ENCODE measurements at regions not wholly inside any gene's neighbourhood (a gene's known extent, or its start where the extent isn't known, plus 50 kb on each side); places are given as distances from the start of the nearest gene placed in this dataset.

DNA sequence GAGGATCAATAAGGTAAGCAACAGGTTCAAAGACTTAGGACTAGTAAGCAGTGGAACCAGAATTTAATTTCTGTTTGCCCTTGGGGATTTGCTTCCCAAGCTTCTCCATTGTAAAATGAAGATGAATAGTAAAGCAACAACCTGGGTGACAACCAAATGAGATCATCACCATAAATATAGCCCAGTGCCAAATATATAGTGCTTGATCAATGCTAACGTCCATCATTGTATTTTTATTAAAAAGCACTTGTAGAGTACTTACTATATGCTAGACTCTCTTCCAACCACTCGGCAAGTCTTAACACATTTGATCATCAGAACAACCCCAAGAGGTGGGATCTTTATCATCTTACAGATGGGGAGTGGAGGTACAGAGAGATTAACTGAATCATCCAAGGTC, 51.5 kb upstream of the NMNAT3 start:
- DNase-seq, result no peak

DNA sequence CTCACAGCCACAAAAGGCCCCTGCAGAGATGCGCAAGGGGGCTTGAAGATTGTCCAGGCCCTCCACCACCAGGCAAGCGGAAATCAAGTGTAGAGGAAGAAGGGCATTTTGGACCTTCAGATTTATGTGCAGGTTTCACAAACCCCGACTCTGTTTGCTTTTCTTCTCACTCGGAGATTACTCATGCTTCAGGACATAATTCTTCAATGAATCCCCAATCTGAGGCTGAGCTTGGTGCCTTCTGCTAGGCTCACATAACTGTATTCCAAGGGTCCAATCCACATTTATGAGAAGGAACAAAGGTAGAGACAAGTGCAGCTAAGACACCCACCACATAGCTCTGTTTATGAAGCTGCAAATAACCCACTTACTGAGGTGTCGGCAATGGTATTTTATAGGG, 50.6 kb upstream of the NMNAT3 start:
- no peak for DNase-seq

All from Kasumi-1 (cell line).